ENCODE measurements at regions not wholly inside any gene's neighbourhood (a gene's known extent, or its start where the extent isn't known, plus 50 kb on each side); places are given as distances from the start of the nearest gene placed in this dataset.
A peak's percentile ranks its signal among the peaks of the same experiment; 100 is the strongest.
"Not testable (repeated sequence)": the region's sequence is repeated elsewhere in the genome, so short reads cannot be mapped to it uniquely, and the experiment has no call there.

DNA sequence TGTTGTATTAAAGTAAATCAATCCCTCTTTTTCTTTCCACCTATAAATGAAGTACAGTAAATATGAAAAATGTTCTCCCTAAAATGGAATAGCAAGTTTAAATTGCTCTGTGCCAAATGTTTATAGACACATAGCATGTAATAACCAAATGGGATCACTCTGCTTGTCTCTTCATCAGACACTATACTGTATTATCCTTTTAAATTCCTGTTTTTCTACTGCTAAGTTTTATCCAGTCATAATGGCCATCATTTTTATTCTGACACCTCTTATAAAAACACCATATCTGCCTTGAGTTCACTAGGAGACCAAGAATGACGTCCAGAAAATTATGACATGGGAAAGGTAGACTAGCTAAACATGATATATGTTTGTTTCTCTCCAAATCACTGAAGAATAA, 252.8 kb downstream of the CAAP1 start:
- H3K4me3 Mint-ChIP-seq: no peak overlapping the region
- no peak for DNase-seq (ENCODE audit: low read depth, low spot score)
- TF ChIP-seq CTCF (conservative IDR thresholded peaks at IDR 0.05): no peak
- no peaks in the 10 kb centered on the region for H3K36me3 Mint-ChIP-seq (ENCODE audit: low read depth)
- peaks cover 26% of the 10 kb centered on the region for H3K4me1 Mint-ChIP-seq
- no peak overlapping the region for H3K27ac Mint-ChIP-seq (ENCODE audit: unreplicated experiment)
- H3K9me3 Mint-ChIP-seq: peaks cover 9% of the 10 kb centered on the region
- H3K27me3 Mint-ChIP-seq (ENCODE audit: low read depth): no peaks in the 10 kb centered on the region

GRCh38 chr9:26637101-26637500, 255.5 kb downstream of the CAAP1 start:
- Mint-ChIP-seq H3K4me3 (no peak overlapping the region), H3K36me3 (ENCODE audit: low read depth) (peaks cover 2% of the 10 kb centered on the region), H3K27me3 (ENCODE audit: low read depth) (no peaks in the 10 kb centered on the region), H3K27ac (ENCODE audit: unreplicated experiment) (no peak overlapping the region), H3K4me1 (peaks cover 26% of the 10 kb centered on the region), H3K9me3 (peaks cover 9% of the 10 kb centered on the region)
- no peak for TF ChIP-seq CTCF (conservative IDR thresholded peaks at IDR 0.05)
- peak; percentile 2 for DNase-seq (ENCODE audit: low read depth, low spot score)

GRCh38 chr9:26613851-26614350, 278.7 kb downstream of the CAAP1 start:
- H3K9me3 Mint-ChIP-seq; H3K27ac Mint-ChIP-seq (ENCODE audit: unreplicated experiment); H3K27me3 Mint-ChIP-seq (ENCODE audit: low read depth); H3K36me3 Mint-ChIP-seq (ENCODE audit: low read depth); H3K4me1 Mint-ChIP-seq; H3K4me3 Mint-ChIP-seq: not testable (repeated sequence)
- DNase-seq (ENCODE audit: low read depth, low spot score): peak; percentile 11
- TF ChIP-seq CTCF (conservative IDR thresholded peaks at IDR 0.05): peak; percentile 61

DNA sequence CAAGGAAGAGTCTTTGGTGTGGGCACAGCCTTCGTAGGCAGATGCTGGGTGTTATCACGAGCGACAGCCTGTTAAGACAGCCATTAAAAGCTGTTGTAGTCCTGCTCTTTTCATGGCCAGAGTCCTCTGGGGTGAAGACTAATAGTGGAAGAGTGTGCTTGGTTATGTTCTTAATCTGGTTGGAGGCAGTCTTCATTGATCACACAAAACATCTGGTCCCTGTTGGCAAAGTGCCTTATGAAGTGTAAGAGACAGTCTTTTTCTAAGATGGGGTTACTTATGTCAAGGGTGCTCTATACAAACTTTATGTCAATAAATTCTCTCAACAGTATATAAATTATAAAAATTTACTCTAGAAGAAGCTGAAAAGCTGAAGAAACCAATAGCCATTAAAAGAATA, 280.4 kb downstream of the CAAP1 start:
- TF ChIP-seq CTCF (conservative IDR thresholded peaks at IDR 0.05): no peak
- Mint-ChIP-seq H3K4me3 (no peak overlapping the region), H3K27ac (ENCODE audit: unreplicated experiment) (no peak overlapping the region), H3K36me3 (ENCODE audit: low read depth) (peaks cover 4% of the 10 kb centered on the region), H3K9me3 (peaks cover 8% of the 10 kb centered on the region), H3K4me1 (peaks cover 3% of the 10 kb centered on the region), H3K27me3 (ENCODE audit: low read depth) (no peaks in the 10 kb centered on the region)
- no peak for DNase-seq (ENCODE audit: low read depth, low spot score)

DNA sequence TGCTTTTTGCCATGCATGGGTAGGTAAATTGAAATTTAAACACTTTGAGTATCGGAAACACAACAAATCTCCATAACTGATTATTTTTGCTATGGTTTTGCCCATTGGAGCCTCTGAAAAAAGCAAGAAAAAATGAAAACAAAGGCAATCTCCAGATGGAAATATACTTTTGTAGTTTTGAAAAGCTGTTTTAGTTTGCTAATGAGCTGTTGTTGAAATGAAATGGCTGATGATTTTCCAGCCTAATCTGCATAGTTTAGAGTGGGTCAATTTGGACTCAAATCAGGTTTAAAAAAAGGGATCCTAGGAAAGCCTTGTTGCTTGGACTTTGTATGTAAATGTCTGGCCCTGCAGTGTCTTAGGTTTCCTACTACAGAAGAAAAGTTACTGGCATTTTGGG, 285.8 kb downstream of the CAAP1 start:
- Mint-ChIP-seq H3K4me3 (no peak overlapping the region), H3K4me1 (peaks cover 12% of the 10 kb centered on the region), H3K27ac (ENCODE audit: unreplicated experiment) (no peak overlapping the region), H3K27me3 (ENCODE audit: low read depth) (no peaks in the 10 kb centered on the region), H3K36me3 (ENCODE audit: low read depth) (no peaks in the 10 kb centered on the region), H3K9me3 (peaks cover 4% of the 10 kb centered on the region)
- no peak for TF ChIP-seq CTCF (conservative IDR thresholded peaks at IDR 0.05)
- DNase-seq (ENCODE audit: low read depth, low spot score): no peak

- peaks cover 12% of the 10 kb centered on the region for H3K9me3 Mint-ChIP-seq
- H3K27me3 Mint-ChIP-seq (ENCODE audit: low read depth): no peaks in the 10 kb centered on the region
- H3K36me3 Mint-ChIP-seq (ENCODE audit: low read depth): no peaks in the 10 kb centered on the region
- peaks cover 12% of the 10 kb centered on the region for H3K4me1 Mint-ChIP-seq
- no peak overlapping the region for H3K27ac Mint-ChIP-seq (ENCODE audit: unreplicated experiment)
- no peak overlapping the region for H3K4me3 Mint-ChIP-seq
- no peak for DNase-seq (ENCODE audit: low read depth, low spot score)
- TF ChIP-seq CTCF (conservative IDR thresholded peaks at IDR 0.05): no peak
Observed at GRCh38 chr9:26605367-26605766, 287.2 kb downstream of the CAAP1 start.
